Activated CD8-positive, alpha-beta memory T cell treated with anti-CD3 and anti-CD28 coated beads, Interleukin-2, amount 50 U/mL, for 4 hours (primary cell): ENCODE measurements at regions not wholly inside any gene's neighbourhood (a gene's known extent, or its start where the extent isn't known, plus 50 kb on each side); places are given as distances from the start of the nearest gene placed in this dataset.

Experiments
- DNase-seq: peaks from one replicate; pipeline ENCODE4 v3.0.0-alpha.2; 2020

DNA sequence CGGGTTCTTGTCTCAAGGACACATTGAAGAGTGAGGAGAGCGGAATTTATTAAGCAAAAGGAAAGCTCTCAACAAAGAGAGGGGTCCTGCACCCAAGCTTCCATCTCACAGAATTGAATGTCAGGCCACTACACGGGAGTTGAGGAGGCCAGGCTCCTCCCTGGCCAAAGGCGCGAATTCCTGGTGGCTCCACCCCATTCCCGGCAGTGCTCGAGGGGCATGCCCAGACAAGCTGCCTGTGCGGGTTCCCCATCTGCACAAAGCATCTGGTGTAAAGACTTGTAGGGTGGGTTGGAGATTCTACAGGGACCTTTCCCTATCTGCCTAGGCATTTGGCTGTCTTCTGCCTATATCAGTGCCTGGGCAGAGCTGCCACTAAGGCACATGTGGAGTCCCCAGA lies 648.5 kb upstream of the PKN2 start:
- no peak for DNase-seq

GRCh38 chr1:88036345-88037014 lies 647.6 kb upstream of the PKN2 start:
- DNase-seq = no peak

DNA sequence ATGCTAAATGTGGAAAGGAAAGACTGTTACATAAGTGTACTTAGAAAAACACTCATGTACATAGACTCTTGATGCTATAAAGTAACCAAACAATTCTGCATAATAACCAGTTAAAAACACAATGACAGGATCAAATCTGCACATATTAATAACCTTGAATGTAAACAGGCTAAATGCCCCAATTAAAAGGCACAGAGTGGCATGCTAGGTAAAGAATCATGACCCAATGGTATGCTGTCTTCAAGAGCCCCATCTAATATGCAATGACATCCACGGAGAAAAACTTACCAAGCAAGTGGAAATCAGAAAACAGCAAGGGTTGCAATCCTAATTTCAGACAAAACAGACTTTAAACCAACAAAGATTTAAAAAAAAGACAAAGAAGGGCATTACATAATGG lies 644.8 kb upstream of the PKN2 start:
- no peak for DNase-seq

- DNase-seq = no peak
Observed at GRCh38 chr1:88043834-88044233, 640.2 kb upstream of the PKN2 start.

- no peak for DNase-seq
Observed at GRCh38 chr1:88052167-88052566, 631.9 kb upstream of the PKN2 start.

GRCh38 chr1:88053065-88053464 lies 631.0 kb upstream of the PKN2 start:
- DNase-seq = no peak

- no peak for DNase-seq
Observed at GRCh38 chr1:88056881-88057280, 627.2 kb upstream of the PKN2 start.

GRCh38 chr1:88058205-88058604 lies 625.9 kb upstream of the PKN2 start:
- DNase-seq = no peak

- DNase-seq = no peak
Observed at GRCh38 chr1:88060112-88060673, 623.9 kb upstream of the PKN2 start.

GRCh38 chr1:88060750-88061491 lies 623.2 kb upstream of the PKN2 start:
- no peak for DNase-seq

- DNase-seq = no peak
Observed at GRCh38 chr1:88061492-88062177, 622.4 kb upstream of the PKN2 start.

DNA sequence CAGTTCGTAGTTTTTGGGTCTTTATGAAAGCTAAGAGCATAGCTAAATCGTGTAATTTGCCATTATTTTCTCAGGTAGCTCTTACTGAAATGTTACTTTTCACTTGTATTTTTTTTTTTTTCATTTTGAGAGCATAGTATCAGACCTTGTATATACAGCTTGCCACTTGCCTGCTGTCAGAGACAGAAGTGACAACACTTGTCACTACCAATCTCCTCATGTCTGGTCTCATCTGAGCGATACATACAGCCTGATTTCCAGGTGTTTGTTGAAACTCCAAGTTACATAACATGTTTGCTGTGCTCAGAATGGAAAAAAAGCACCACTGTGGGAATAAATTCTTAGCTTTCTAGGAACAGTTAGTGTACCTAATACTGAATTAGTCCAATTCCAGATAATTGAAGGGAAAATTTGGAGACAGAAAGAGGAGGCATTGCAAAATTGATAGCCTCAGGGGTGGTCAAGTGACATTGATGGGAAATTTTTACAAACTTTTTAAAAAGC lies 621.4 kb upstream of the PKN2 start:
- no peak for DNase-seq

DNA sequence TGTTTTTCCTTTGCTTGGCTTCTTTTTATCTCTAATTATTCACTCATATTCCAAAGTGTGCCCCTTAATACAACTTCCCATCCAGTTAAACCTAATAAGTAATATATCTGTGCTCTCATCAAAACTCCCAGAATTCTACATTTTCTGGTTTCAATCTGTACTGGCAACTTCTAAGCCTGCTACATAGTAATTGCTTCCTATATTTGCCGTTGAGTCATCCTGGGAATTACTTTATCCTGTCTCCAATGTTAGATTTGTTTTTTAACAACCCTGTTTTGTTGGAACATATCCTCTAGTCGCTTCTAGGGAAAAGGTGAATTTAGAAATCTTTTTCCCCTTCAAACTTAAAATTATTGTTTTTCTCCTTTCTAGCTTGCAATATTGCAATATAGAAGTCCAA lies 620.5 kb upstream of the PKN2 start:
- no peak for DNase-seq

GRCh38 chr1:88068407-88068960 lies 615.6 kb upstream of the PKN2 start:
- DNase-seq = no peak

DNA sequence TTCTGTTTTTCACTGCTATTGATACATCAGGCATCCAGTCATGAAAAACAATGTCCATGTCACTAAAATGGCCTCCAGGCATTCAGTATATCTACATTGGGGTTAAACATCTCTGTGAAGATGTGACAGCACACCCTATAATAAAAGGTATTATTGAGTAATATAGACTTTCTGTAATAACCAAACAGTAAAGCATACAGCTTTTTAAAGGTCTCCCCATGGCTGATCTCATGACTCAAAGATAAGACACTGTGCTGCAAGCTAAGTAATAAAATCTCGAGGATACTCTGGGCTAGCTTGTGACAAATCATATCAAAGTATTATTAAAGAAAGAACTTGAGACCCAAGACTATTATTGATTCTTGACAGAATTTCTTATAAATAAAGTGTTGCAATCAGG lies 613.1 kb upstream of the PKN2 start:
- no peak for DNase-seq

GRCh38 chr1:88074661-88075060 lies 609.4 kb upstream of the PKN2 start:
- DNase-seq = no peak

DNA sequence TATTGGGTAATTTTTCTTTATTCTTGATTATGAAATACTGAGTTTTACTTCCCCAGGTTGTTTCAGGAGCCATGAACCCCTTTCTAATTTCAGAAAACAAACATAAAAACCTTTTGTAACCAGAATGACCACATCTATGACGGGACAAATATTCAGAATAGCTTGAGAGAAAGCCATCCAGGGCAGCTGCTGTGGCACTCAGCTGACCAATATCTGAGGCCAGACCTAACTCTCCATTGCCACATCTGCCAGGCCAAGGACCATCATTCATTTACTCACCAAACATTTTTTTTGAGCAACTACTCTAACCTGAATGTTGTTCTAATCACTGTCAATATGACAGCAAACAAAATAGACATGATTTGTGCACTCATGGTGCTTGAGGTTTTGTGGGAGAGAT lies 608.3 kb upstream of the PKN2 start:
- no peak for DNase-seq

- no peak for DNase-seq
Observed at GRCh38 chr1:88079036-88079435, 605.0 kb upstream of the PKN2 start.

DNA sequence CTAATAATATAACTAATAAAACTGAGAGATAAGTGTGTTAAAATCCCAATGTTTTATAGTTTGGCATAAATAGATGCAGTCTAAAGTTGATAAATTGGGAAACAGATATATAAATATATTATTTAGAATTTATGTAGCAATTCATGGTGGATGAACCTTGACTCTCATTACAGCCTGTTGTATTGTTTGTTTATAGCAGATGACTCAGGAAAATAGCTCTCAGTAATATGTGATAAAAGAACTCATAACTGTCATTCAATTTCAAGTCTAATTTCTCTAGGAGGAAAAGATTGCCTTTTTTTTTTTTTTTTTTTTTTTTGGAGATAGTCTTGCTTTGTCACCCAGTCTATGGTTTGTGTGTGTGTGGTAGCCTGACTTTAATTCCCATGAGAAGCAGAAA lies 603.2 kb upstream of the PKN2 start:
- no peak for DNase-seq

- no peak for DNase-seq
Observed at GRCh38 chr1:88088481-88088880, 595.6 kb upstream of the PKN2 start.

DNA sequence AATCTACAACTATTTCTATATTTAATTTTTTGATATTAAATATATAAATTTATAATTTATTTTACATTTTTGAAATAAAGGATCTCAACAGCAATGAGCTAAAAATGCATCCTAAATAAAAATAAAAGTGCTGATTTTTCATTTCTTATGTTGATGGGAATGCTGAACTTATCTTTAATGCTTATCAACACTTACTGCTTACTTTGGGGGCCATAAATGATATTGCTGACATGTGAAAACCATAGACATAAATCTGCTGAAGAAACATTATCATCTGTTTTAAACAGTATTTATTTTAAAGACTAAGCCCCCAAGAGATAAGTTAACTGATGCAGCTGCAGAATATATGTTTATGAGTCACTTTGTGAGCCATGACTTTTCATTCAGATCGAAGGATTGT lies 594.1 kb upstream of the PKN2 start:
- no peak for DNase-seq

DNA sequence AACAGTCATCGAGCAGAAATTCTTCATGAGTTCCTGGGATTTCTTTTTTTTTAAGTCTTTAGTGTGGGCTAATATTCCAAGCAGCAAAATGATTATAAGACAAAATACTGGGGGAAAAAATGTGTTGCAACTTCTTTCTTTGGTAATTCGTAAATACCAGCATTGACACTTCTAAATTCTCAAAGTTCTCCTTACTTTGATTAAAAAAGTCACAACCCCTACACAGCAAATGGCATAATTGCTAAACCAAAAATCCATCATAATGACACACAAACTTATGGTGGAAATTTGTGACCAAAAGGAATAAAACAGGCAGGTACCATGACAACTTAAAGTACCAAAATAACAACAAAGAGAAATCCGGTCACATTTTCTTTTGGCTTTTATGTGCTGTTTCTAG lies 585.2 kb upstream of the PKN2 start:
- DNase-seq = no peak

- no peak for DNase-seq
Observed at GRCh38 chr1:88101041-88101440, 583.0 kb upstream of the PKN2 start.
